ENCODE measurements at regions not wholly inside any gene's neighbourhood (a gene's known extent, or its start where the extent isn't known, plus 50 kb on each side); places are given as distances from the start of the nearest gene placed in this dataset.

DNA sequence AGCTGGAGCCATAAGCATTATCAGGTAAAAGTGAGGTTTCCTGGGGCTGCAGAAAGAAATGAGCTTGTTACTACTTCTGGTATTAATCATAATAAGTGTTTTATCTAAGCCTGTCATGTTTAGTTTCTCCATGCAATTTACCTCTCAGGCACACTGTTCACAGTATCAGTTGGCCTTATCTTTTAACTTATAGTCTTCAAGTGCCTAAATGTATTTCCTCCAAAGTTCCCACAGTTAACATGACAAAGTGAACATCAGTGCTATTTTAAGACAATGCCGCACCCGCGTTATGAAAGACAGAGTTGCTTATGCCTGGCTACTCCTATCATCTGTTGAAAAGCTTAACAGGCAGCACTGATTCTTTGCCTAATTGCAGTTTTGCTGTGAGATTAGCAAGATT lies 408.7 kb upstream of the FAM241A start:
- TF ChIP-seq, protein P1, sequence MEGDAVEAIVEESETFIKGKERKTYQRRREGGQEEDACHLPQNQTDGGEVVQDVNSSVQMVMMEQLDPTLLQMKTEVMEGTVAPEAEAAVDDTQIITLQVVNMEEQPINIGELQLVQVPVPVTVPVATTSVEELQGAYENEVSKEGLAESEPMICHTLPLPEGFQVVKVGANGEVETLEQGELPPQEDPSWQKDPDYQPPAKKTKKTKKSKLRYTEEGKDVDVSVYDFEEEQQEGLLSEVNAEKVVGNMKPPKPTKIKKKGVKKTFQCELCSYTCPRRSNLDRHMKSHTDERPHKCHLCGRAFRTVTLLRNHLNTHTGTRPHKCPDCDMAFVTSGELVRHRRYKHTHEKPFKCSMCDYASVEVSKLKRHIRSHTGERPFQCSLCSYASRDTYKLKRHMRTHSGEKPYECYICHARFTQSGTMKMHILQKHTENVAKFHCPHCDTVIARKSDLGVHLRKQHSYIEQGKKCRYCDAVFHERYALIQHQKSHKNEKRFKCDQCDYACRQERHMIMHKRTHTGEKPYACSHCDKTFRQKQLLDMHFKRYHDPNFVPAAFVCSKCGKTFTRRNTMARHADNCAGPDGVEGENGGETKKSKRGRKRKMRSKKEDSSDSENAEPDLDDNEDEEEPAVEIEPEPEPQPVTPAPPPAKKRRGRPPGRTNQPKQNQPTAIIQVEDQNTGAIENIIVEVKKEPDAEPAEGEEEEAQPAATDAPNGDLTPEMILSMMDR (conservative IDR thresholded peaks at IDR 0.05; ENCODE audit: low read length): no peak
- TF ChIP-seq EZH2phosphoT487 (IDR thresholded peaks at IDR 0.05; ENCODE audit: borderline replicate concordance, low read depth, low read length): no peak

All from OCI-LY7 (cell line).